IMR-90 (cell line): ENCODE measurements at regions not wholly inside any gene's neighbourhood (a gene's known extent, or its start where the extent isn't known, plus 50 kb on each side); places are given as distances from the start of the nearest gene placed in this dataset.

Experiments used
- ATAC-seq: fragments of 200-7000 bp; cut with Tn5 transposase; 2 replicates; pipeline ENCODE4 v1.9.1; 2020; ENCODE audit warnings: low read depth, mild to moderate bottlenecking, moderate library complexity
- BruUV-seq: library from RNA; stranded (reverse); fragments of 400-500 nt; replicated peaks from 2 replicates; lab custom pipeline; 2021; lab: Mats Ljungman, UMichigan
- CTCF ChIA-PET: fragments of 300-600 bp; formaldehyde crosslinking; extraction: SDS; loops from one replicate; lab custom pipeline; 2021; ENCODE audit warnings: antibody characterized with exemption; lab: Yijun Ruan, JAX
- POLR2A ChIA-PET: fragments of 300-600 bp; sonication (Branson Sonifier 250); formaldehyde crosslinking; loops from one replicate; lab custom pipeline; 2022; ENCODE audit warnings: antibody characterized with exemption; ENCODE audit not compliant: unreplicated experiment; lab: Charles Lee
- DNase-seq: peaks from one replicate; pipeline ENCODE4 v3.0.0; 2013
- H2AFZ ChIP-seq: replicated peaks from 2 replicates; pipeline ENCODE3; 2013; ENCODE audit warnings: low read length, mild to moderate bottlenecking; ENCODE audit not compliant: poor library complexity
- H2AK5ac ChIP-seq: 2 replicates; pipeline ENCODE4 v1.6.1; 2013; ENCODE audit warnings: low read depth, low read length, inconsistent platforms
- H2AK9ac ChIP-seq: replicated peaks from 2 replicates; pipeline ENCODE3; 2013; ENCODE audit warnings: mild to moderate bottlenecking, low read depth, low read length, moderate library complexity; ENCODE audit not compliant: poor library complexity
- H2BK120ac ChIP-seq: 2 replicates; pipeline ENCODE4 v1.6.1; 2013; ENCODE audit warnings: low read depth, low read length, inconsistent platforms
- H2BK15ac ChIP-seq: 3 replicates; pipeline ENCODE4 v1.6.1; 2013; ENCODE audit warnings: low read depth, low read length, inconsistent platforms
- H2BK20ac ChIP-seq: 2 replicates; pipeline ENCODE4 v1.6.1; 2013; ENCODE audit warnings: low read depth, mild to moderate bottlenecking, inconsistent platforms, low read length, moderate library complexity
- H2BK5ac ChIP-seq: 2 replicates; pipeline ENCODE4 v1.6.1; 2013; ENCODE audit warnings: mild to moderate bottlenecking, low read depth, low read length, inconsistent platforms; ENCODE audit not compliant: poor library complexity, severe bottlenecking
- H3K14ac ChIP-seq: replicated peaks from 2 replicates; pipeline ENCODE4 v1.6.1; 2013; ENCODE audit warnings: low read depth, low read length, inconsistent platforms
- H3K18ac ChIP-seq: 2 replicates; pipeline ENCODE4 v1.6.1; 2013; ENCODE audit warnings: low read depth, low read length, control low read depth
- H3K23ac ChIP-seq: 2 replicates; pipeline ENCODE4 v1.6.1; 2013; ENCODE audit warnings: low read depth, low read length, inconsistent platforms
- H3K27ac ChIP-seq: 2 replicates; pipeline ENCODE4 v1.5.1; 2013; ENCODE audit warnings: mild to moderate bottlenecking, control low read depth, low read length; ENCODE audit not compliant: insufficient read depth
- H3K27me3 ChIP-seq: 2 replicates; pipeline ENCODE4 v1.6.1; 2013; ENCODE audit warnings: low read length; ENCODE audit not compliant: control insufficient read depth, insufficient read depth
- H3K36me3 ChIP-seq: 2 replicates; pipeline ENCODE4 v1.6.1; 2013; ENCODE audit warnings: low read length, mixed read lengths; ENCODE audit not compliant: control insufficient read depth, insufficient read depth
- H3K4ac ChIP-seq: 2 replicates; pipeline ENCODE4 v1.6.1; 2013; ENCODE audit warnings: low read depth, low read length, inconsistent platforms
- H3K4me1 ChIP-seq: 2 replicates; pipeline ENCODE4 v1.6.1; 2013; ENCODE audit warnings: low read length, mixed read lengths; ENCODE audit not compliant: control insufficient read depth, insufficient read depth
- H3K4me2 ChIP-seq: 2 replicates; pipeline ENCODE4 v1.6.1; 2013; ENCODE audit warnings: low read depth, mild to moderate bottlenecking, control low read depth, low read length, moderate library complexity
- H3K4me3 ChIP-seq: 2 replicates; pipeline ENCODE4 v1.5.1; 2013; ENCODE audit warnings: low read depth, mild to moderate bottlenecking, control low read depth, low read length, moderate library complexity; ENCODE audit not compliant: insufficient read depth
- H3K56ac ChIP-seq: 2 replicates; pipeline ENCODE4 v1.6.1; 2013; ENCODE audit warnings: low read length, inconsistent platforms; ENCODE audit not compliant: insufficient read depth; ENCODE audit errors: extremely low read depth
- H3K79me1 ChIP-seq, 2 experiments: 2 replicates each; pipeline ENCODE4 v1.6.1; 2013; ENCODE audit warnings: low read length in 2 of 2, inconsistent platforms in 1 of 2, low read depth in 1 of 2
- H3K9ac ChIP-seq: 2 replicates; pipeline ENCODE4 v1.6.1; 2013; ENCODE audit warnings: low read depth, low read length, control low read depth
- H3K9me1 ChIP-seq: 2 replicates; pipeline ENCODE4 v1.6.1; 2013; ENCODE audit warnings: low read length, inconsistent platforms; ENCODE audit not compliant: insufficient read depth
- H3K9me3 ChIP-seq: 2 replicates; pipeline ENCODE4 v1.6.1; 2013; ENCODE audit warnings: low read length; ENCODE audit not compliant: control insufficient read depth, insufficient read depth
- H4K20me1 ChIP-seq: 2 replicates; pipeline ENCODE4 v1.6.1; 2013; ENCODE audit warnings: low read length, inconsistent platforms; ENCODE audit not compliant: insufficient read depth
- H4K5ac ChIP-seq: 2 replicates; pipeline ENCODE4 v1.6.1; 2013; ENCODE audit warnings: mild to moderate bottlenecking, low read depth, low read length, control low read depth
- H4K8ac ChIP-seq, 2 experiments: 2 replicates each; pipeline ENCODE4 v1.6.1; 2013; ENCODE audit warnings: low read depth in 2 of 2, low read length in 2 of 2, control low read depth in 1 of 2, inconsistent platforms in 1 of 2
- H4K91ac ChIP-seq: 2 replicates; pipeline ENCODE4 v1.6.1; 2013; ENCODE audit warnings: low read depth, low read length, inconsistent platforms; ENCODE audit not compliant: insufficient read depth
- BHLHE40 ChIP-seq: fragments of 150-350 bp; IDR thresholded peaks from 2 replicates; pipeline ENCODE4 v1.6.1; 2016; ENCODE audit warnings: mild to moderate bottlenecking, low read depth, low read length
- CEBPB ChIP-seq: IDR thresholded peaks from 2 replicates; pipeline ENCODE4 v1.6.1; 2012; ENCODE audit warnings: low read depth, low read length, improper control_type of control experiment
- CTCF ChIP-seq: conservative IDR thresholded peaks from 2 replicates; pipeline ENCODE4 v1.5.1; 2012; ENCODE audit warnings: mild to moderate bottlenecking, low read depth, low read length, improper control_type of control experiment
- ELK1 ChIP-seq: fragments of 150-350 bp; IDR thresholded peaks from 2 replicates; pipeline ENCODE4 v1.6.1; 2016; ENCODE audit warnings: low read depth, mild to moderate bottlenecking, low read length, moderate library complexity, borderline replicate concordance
- FOS ChIP-seq: fragments of 150-350 bp; IDR thresholded peaks from 2 replicates; pipeline ENCODE4 v1.6.1; 2016; ENCODE audit warnings: low read depth, low read length
- MAFK ChIP-seq: IDR thresholded peaks from 2 replicates; pipeline ENCODE4 v1.6.1; 2012; ENCODE audit warnings: low read depth, low read length, improper control_type of control experiment
- MAZ ChIP-seq: IDR thresholded peaks from 2 replicates; pipeline ENCODE4 v1.6.1; 2012; ENCODE audit warnings: low read depth, mild to moderate bottlenecking, low read length, improper control_type of control experiment, moderate library complexity, borderline replicate concordance
- NFE2L2 ChIP-seq: fragments of 150-350 bp; IDR thresholded peaks from 2 replicates; pipeline ENCODE4 v1.6.1; 2016; ENCODE audit warnings: low read depth, mild to moderate bottlenecking, low read length
- RAD21 ChIP-seq: IDR thresholded peaks from 2 replicates; pipeline ENCODE4 v1.6.1; 2012; ENCODE audit warnings: low read length, improper control_type of control experiment
- RCOR1 ChIP-seq: IDR thresholded peaks from 2 replicates; pipeline ENCODE4 v1.6.1; 2012; ENCODE audit warnings: mild to moderate bottlenecking, low read length, improper control_type of control experiment; ENCODE audit not compliant: insufficient replicate concordance
- RFX5 ChIP-seq: IDR thresholded peaks from 2 replicates; pipeline ENCODE4 v1.8.0; 2012; ENCODE audit warnings: low read depth, mild to moderate bottlenecking, low read length, moderate library complexity
- SMC3 ChIP-seq: fragments of 150-350 bp; IDR thresholded peaks from 2 replicates; pipeline ENCODE4 v1.6.1; 2016; ENCODE audit warnings: low read depth, mild to moderate bottlenecking, antibody characterized with exemption, low read length, moderate library complexity
- USF2 ChIP-seq: fragments of 150-350 bp; IDR thresholded peaks from 2 replicates; pipeline ENCODE4 v1.6.1; 2017; ENCODE audit warnings: mild to moderate bottlenecking, antibody characterized with exemption, low read length, low read depth
- dilution Hi-C: fragments of 300-500 bp; cut with HindIII; formaldehyde crosslinking; loops from one replicate; pipeline ENCODE4 v1.14.3; 2018; ENCODE audit warnings: low sequenced_read_pairs; ENCODE audit not compliant: unreplicated experiment
- in situ Hi-C: fragments of 300-500 bp; cut with MboI; formaldehyde crosslinking; loops from 3 replicates; pipeline ENCODE4 v1.14.3; 2019; ENCODE audit warnings: low sequenced_read_pairs, inconsistent platforms, mixed read lengths
- intact Hi-C: fragments of 100-400 bp; cut with micrococcal nuclease; formaldehyde crosslinking; loops from 2 replicates; pipeline ENCODE4 v1.10.0; 2022

- CTCF ChIA-PET: interaction anchor here (0.7 kb wide), 1 partner anchor 47 kb away, joined by 7 read pairs; no protein-coding TSS in a partner anchor
- Histone ChIP-seq H2AFZ (no peak overlapping the region), H2AK9ac (no peak overlapping the region), H3K9ac (no peak overlapping the region), H4K8ac (no peak overlapping the region), H3K36me3 (no peaks in the 10 kb centered on the region), H3K18ac (no peak overlapping the region), H3K9me3 (no peaks in the 10 kb centered on the region), H3K9me1 (no peaks in the 10 kb centered on the region), H3K4ac (no peak overlapping the region), H2BK120ac (no peak overlapping the region), H3K79me1 (no peaks in the 10 kb centered on the region), H3K23ac (no peak overlapping the region), H4K91ac (no peak overlapping the region), H3K56ac (no peak overlapping the region), H3K4me3 (no peak overlapping the region), H2AK5ac (no peak overlapping the region), H4K20me1 (no peaks in the 10 kb centered on the region), H3K27me3 (peaks cover 6% of the 10 kb centered on the region), H3K4me2 (no peak overlapping the region), H2BK20ac (no peak overlapping the region), H3K27ac (no peak overlapping the region), H2BK15ac (no peak overlapping the region), H2BK5ac (no peak overlapping the region), H4K5ac (no peak overlapping the region), H3K14ac (no peak overlapping the region), H3K4me1 (peaks cover 3% of the 10 kb centered on the region; the same call in 1 of the 2 replicates)
- DNase-seq (no peak), ATAC-seq (no peak)
- TF ChIP-seq ELK1 (no peak), RCOR1 (no peak), CEBPB (no peak), RFX5 (no peak), CTCF (no peak), MAFK (no peak), NFE2L2 (no peak), BHLHE40 (no peak), RAD21 (no peak), USF2 (no peak), FOS (no peak), SMC3 (no peak), MAZ (no peak)
- intact Hi-C loops: no loop called here
- dilution Hi-C loops: no loop called here
- in situ Hi-C loops: no loop called here
- BruUV-seq: no TSS peak
- POLR2A ChIA-PET: no interaction called here
Observed at GRCh38 chr7:42489299-42489698, 252.3 kb upstream of the GLI3 start.
